HG03565 (cell line): ENCODE measurements at regions not wholly inside any gene's neighbourhood (a gene's known extent, or its start where the extent isn't known, plus 50 kb on each side); places are given as distances from the start of the nearest gene placed in this dataset.
"Not testable (repeated sequence)": the region's sequence is repeated elsewhere in the genome, so short reads cannot be mapped to it uniquely, and the experiment has no call there.

Source experiments
- ATAC-seq: cut with Tn5 transposase; IDR thresholded peaks from one replicate; pipeline ENCODE4 v1.9.1; 2021; ENCODE audit warnings: mild to moderate bottlenecking, moderate library complexity; ENCODE audit not compliant: unreplicated experiment

GRCh38 chr4:145298885-145299284 is 118.5 kb upstream of the OTUD4 start:
- no peak for ATAC-seq

DNA sequence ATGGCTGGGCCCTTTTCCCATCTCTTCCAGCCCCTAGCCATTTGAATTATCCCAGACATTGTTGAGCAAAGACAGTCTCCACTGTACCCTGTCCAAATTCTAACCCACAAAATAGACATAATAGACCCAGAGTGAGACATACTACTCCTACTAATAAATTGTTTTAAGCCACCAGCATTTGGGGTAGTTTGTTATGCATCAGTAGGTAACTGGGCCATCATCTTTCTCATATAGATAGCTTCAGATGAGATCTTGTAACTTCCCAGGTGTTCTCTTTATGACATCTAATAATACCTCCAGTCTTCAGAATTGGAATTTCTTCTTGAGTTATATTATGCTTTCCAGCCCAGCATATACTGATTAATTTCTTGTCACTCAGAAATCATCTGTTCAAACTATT is 117.2 kb upstream of the OTUD4 start:
- no peak for ATAC-seq

DNA sequence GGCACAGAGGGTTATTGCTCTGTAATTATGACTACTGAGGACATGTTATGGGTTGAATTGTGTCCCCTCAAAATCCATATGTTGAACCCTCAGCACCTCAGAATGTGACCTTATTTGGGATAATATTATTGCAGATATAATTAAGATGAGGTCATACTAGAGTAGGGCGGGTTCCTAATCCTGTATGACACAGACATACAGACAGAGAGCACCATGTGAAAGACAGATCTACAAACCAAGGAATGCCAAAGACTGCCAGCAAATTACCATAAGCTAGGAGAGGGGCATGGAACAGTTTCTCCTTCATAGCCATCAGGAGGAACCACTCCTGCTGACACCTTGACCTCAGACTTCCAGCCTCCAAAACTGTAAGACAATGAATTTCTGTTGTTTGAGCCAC is 115.2 kb upstream of the OTUD4 start:
- ATAC-seq: no peak

DNA sequence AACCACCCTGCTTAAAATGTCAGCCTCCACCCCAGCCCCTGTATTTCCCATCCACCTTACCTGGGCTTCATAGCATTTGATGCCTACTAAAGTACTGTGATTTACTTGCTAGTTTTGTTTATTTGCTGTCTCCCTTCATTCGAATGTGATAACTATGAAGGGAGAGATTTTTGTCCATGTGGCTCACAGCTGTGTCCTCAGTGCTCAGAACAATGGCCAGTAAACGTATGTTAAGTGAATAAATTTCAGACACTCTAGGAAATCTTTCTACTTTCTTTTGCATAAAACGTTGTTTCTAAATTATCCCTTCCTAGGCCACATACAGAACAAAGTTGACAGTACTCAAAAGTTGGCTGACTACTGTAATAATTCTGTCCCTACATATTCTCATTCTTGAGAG is 114.7 kb upstream of the OTUD4 start:
- no peak for ATAC-seq

- ATAC-seq: no peak
These were observed 113.3 kb upstream of the OTUD4 start for GRCh38 chr4:145293658-145294057.

GRCh38 chr4:145290955-145291354 is 110.6 kb upstream of the OTUD4 start:
- ATAC-seq: no peak

- ATAC-seq: no peak
These were observed 109.2 kb upstream of the OTUD4 start for GRCh38 chr4:145289403-145290076.

- ATAC-seq: no peak
These were observed 107.0 kb upstream of the OTUD4 start for GRCh38 chr4:145287351-145287750.

DNA sequence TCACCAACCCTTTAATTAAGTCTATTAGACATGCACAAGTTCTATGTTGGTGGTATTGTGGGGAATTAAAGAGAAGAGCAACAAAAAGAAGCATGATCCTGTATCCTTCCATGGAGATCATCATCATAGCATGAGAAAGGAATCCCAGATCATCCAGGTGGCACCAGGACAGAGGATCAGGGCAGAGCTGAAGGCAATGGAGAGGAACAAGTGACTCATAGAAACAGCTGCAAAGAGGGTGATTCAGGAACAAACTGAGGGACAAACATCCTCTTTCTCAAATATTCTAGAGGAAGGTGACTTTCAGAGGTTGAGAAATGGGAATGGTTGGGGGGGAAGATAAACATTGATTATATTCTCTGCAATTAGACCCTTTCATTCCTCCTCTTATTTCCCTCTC is 105.5 kb upstream of the OTUD4 start:
- ATAC-seq: no peak

GRCh38 chr4:145283909-145284308 is 103.5 kb upstream of the OTUD4 start:
- no peak for ATAC-seq

DNA sequence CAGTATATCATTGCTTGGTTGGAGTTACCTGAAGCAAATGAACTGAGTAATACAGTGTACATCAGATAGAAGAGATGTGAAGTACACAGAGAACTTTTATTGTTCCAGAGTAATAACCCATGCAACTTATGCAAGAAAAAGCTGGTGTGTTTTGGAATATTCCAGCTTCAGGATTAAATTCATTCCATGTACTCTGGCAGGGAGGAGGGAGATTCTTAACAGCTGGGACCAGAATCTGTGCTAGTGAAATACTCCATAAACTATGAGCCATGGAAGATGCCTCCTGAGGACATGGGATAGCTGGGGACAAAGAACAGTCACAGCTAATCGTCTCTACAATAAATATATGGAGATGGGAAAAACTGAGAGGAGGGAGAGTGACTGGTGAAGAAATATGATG is 101.6 kb upstream of the OTUD4 start:
- ATAC-seq: no peak

GRCh38 chr4:145281224-145281623 is 100.8 kb upstream of the OTUD4 start:
- ATAC-seq: no peak

- ATAC-seq: no peak
These were observed 100.2 kb upstream of the OTUD4 start for GRCh38 chr4:145280541-145280940.

GRCh38 chr4:145279122-145279960 is 99.0 kb upstream of the OTUD4 start:
- no peak for ATAC-seq

GRCh38 chr4:145278341-145279121 is 98.1 kb upstream of the OTUD4 start:
- ATAC-seq: no peak

- ATAC-seq: no peak
These were observed 96.6 kb upstream of the OTUD4 start for GRCh38 chr4:145277011-145277410.

GRCh38 chr4:145276050-145276449 is 95.7 kb upstream of the OTUD4 start:
- no peak for ATAC-seq

DNA sequence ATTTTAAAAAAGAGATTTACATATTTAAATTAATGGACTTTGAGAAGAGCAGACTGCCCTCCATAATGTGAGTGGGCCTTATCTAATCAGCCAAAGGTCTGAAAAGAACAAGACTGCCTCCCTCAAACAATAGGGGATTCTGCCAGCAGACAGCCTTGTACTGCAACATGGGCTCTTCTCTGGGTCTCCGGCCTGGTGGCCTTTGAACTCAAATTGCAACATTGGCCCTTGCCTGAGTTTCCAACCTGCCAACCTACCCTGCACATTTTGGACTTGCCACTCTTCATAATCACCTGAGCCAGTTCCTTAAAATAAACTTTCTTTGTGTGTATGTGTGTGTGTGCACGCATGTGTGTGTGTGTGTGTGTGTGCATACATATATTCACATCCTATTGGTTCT is 90.8 kb upstream of the OTUD4 start:
- ATAC-seq: no peak

DNA sequence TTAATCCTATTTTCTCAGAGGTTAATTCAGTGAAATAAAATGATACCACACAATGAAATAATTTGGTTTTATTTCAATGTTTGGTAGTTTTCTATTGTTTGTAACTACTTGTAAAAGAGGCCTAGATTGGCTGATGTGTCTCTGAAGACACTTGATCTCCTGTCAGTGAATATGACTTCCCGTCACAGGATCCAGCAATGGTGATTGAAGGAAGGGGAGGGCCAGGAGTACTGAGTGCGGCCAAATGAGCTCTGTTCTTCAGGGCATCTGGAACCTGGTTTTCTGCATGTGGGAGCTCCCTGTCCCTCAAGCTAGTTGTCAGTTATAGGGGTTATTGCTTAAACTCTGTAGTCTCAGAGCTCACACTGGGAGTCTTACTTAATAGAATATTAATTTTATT is 86.5 kb upstream of the OTUD4 start:
- ATAC-seq: no peak

- no peak for ATAC-seq
These were observed 79.7 kb upstream of the OTUD4 start for GRCh38 chr4:145260091-145260490.

GRCh38 chr4:145255311-145255710 is 74.9 kb upstream of the OTUD4 start:
- not testable (repeated sequence) for ATAC-seq

GRCh38 chr4:145252190-145252589 is 71.8 kb upstream of the OTUD4 start:
- ATAC-seq: no peak
